K562 (cell line): ENCODE measurements at regions not wholly inside any gene's neighbourhood (a gene's known extent, or its start where the extent isn't known, plus 50 kb on each side); places are given as distances from the start of the nearest gene placed in this dataset.

Source experiments
- ATAC-seq: fragments of 200-7000 bp; cut with Tn5 transposase; 3 replicates; pipeline ENCODE4 v1.9.1; 2020; ENCODE audit warnings: moderate library complexity
- BruUV-seq: library from RNA; stranded (reverse); fragments of 400-500 nt; replicated peaks from 2 replicates; lab custom pipeline; 2021; lab: Mats Ljungman, UMichigan
- CTCF ChIA-PET: fragments of 300-600 bp; formaldehyde crosslinking; extraction: SDS; loops from one replicate; lab custom pipeline; 2021; ENCODE audit warnings: low intra/inter-chr PET ratio; lab: Yijun Ruan, JAX
- POLR2A ChIA-PET: fragments of 300-600, 350-650 bp; sonication (Branson Sonifier 250); formaldehyde crosslinking; extraction: SDS; loops from one replicate; lab custom pipeline; 2021; ENCODE audit warnings: antibody characterized with exemption, inconsistent platforms; lab: Yijun Ruan, JAX
- DNase-seq, 4 experiments: peaks; one replicate each; pipeline versions ENCODE4 v3.0.0 to v3.0.0-alpha.2; 2011 to 2018; ENCODE audit warnings: low spot score in 3 of 4, mixed read lengths in 3 of 4; ENCODE audit errors: extremely low read depth in 1 of 4
- FAIRE-seq: peaks from 2 replicates; lab custom pipeline; 2011; peaks lifted over from hg19 to GRCh38; lab: Jason Lieb, UNC
- H2AFZ ChIP-seq: 2 replicates; pipeline ENCODE4 v1.6.0; 2011; ENCODE audit warnings: low read depth, low read length, control low read depth, inconsistent platforms
- H3K27ac ChIP-seq: fragments of 200-600 bp; 3 replicates; pipeline ENCODE4 v1.8.0; 2011; ENCODE audit warnings: low read depth, mild to moderate bottlenecking, control low read depth, inconsistent platforms, low read length, moderate library complexity, mixed read lengths; ENCODE audit errors: extremely low read depth
- H3K27me3 ChIP-seq, 2 experiments: fragments of 300-600 bp in 1 of 2; 2 replicates in 1 of 2; 3 replicates in 1 of 2; pipeline versions ENCODE4 v1.6.0 to v1.8.0; 2011; ENCODE audit warnings: inconsistent platforms in 2 of 2, low read length in 2 of 2, mild to moderate bottlenecking in 1 of 2, mixed read lengths in 1 of 2, moderate library complexity in 1 of 2; ENCODE audit not compliant: control insufficient read depth in 2 of 2, insufficient read depth in 2 of 2
- H3K36me3 ChIP-seq: fragments of 300-600 bp; 3 replicates; pipeline ENCODE4 v1.8.0; 2011; ENCODE audit warnings: mild to moderate bottlenecking, low read length, inconsistent platforms; ENCODE audit not compliant: control insufficient read depth, insufficient read depth
- H3K4me1 ChIP-seq, 2 experiments: fragments of 200-600 bp in 1 of 2; replicated peaks in 1 of 2; 2 replicates in 1 of 2; 3 replicates in 1 of 2; pipeline versions ENCODE4 v1.5.1 to v1.8.0; 2011; ENCODE audit warnings: inconsistent platforms in 2 of 2, low read length in 2 of 2, mild to moderate bottlenecking in 1 of 2, mixed read lengths in 1 of 2, moderate library complexity in 1 of 2; ENCODE audit not compliant: control insufficient read depth in 2 of 2, insufficient read depth in 2 of 2
- H3K4me2 ChIP-seq: 2 replicates; pipeline ENCODE4 v1.6.1; 2011; ENCODE audit warnings: low read length, control low read depth, inconsistent platforms, mixed read lengths; ENCODE audit not compliant: insufficient read depth
- H3K4me3 ChIP-seq: fragments of 200-600 bp; sonication (generic), shearing (Covaris generic); 2 replicates; pipeline ENCODE4 v1.5.1; 2016; ENCODE audit warnings: control low read depth, inconsistent platforms
- H3K79me2 ChIP-seq: fragments of 200-600 bp; 3 replicates; pipeline ENCODE4 v1.8.0; 2011; ENCODE audit warnings: low read length, inconsistent platforms; ENCODE audit not compliant: control insufficient read depth, insufficient read depth
- H3K9ac ChIP-seq, 2 experiments: 2 replicates each; pipeline versions ENCODE4 v1.6.0 to v1.6.1; 2011; ENCODE audit warnings: low read depth in 2 of 2, low read length in 2 of 2, control low read depth in 1 of 2, inconsistent platforms in 1 of 2, mild to moderate bottlenecking in 1 of 2, mixed read lengths in 1 of 2; ENCODE audit not compliant: insufficient read depth in 1 of 2
- H3K9me1 ChIP-seq: one replicate; pipeline ENCODE4 v1.6.0; 2011; ENCODE audit warnings: inconsistent platforms, mild to moderate bottlenecking, low read length, moderate library complexity; ENCODE audit not compliant: control insufficient read depth, insufficient read depth
- H3K9me3 ChIP-seq: replicated peaks from 2 replicates; pipeline ENCODE4 v1.5.1; 2011; ENCODE audit warnings: low read depth, low read length, inconsistent platforms; ENCODE audit not compliant: control insufficient read depth, insufficient read depth
- H4K20me1 ChIP-seq: replicated peaks from 2 replicates; pipeline ENCODE4 v1.6.1; 2011; ENCODE audit warnings: low read length, inconsistent platforms, mixed read lengths; ENCODE audit not compliant: control insufficient read depth, insufficient read depth
- FOXM1 ChIP-seq, 2 experiments: fragments of 450-650 bp in 1 of 2; sonication (generic) in 1 of 2; formaldehyde crosslinking in 1 of 2; IDR thresholded peaks; 2 replicates each; pipeline versions ENCODE4 v1.6.1 to v1.9.0; 2017 to 2022; ENCODE audit warnings: low read depth in 2 of 2, mild to moderate bottlenecking in 2 of 2, missing genetic modification reagents in 1 of 2, moderate library complexity in 1 of 2
- GATAD2A ChIP-seq: fragments of 450-650 bp; IDR thresholded peaks from 2 replicates; pipeline ENCODE4 v1.6.1; 2017
- RAD21 ChIP-seq, 2 experiments: fragments of 250-450 bp in 1 of 2; fragments of 450-650 bp in 1 of 2; sonication (Bioruptor Pico) in 1 of 2; formaldehyde crosslinking in 1 of 2; IDR thresholded peaks in 1 of 2; conservative IDR thresholded peaks in 1 of 2; 2 replicates each; pipeline versions ENCODE4 v1.4.0 to v1.8.0; 2020 to 2022; ENCODE audit warnings: mild to moderate bottlenecking in 2 of 2, moderate library complexity in 1 of 2
- SRSF3 ChIP-seq: fragments of 200-400 bp; formaldehyde crosslinking; IDR thresholded peaks from 2 replicates; pipeline ENCODE4 v1.6.1; 2016; ENCODE audit warnings: mild to moderate bottlenecking, low read length, moderate library complexity; ENCODE audit not compliant: insufficient read depth
- WGBS: fragments of 100-300 bp; shearing (Covaris generic); methylation state at CpG from one replicate; pipeline ENCODE4 v1.1.6; 2016; ENCODE audit warnings: low coverage, mixed read lengths; ENCODE audit not compliant: insufficient coverage; ENCODE audit errors: missing lambda C conversion rate; 5-methylcytosine and 5-hydroxymethylcytosine counted together
- in situ Hi-C: fragments of 300-500 bp; cut with MboI; formaldehyde crosslinking; loops from 4 replicates; pipeline ENCODE4 v1.15.0; 2018; ENCODE audit warnings: inconsistent platforms, mixed read lengths
- intact Hi-C: fragments of 100-400 bp; cut with micrococcal nuclease; formaldehyde crosslinking; loops from 2 replicates; pipeline ENCODE4 v1.14.2; 2022
- TF ChIP-seq, protein P1 (sequence below), 3 experiments: IDR thresholded peaks in 2 of 3; conservative IDR thresholded peaks in 1 of 3; 2 replicates each; pipeline ENCODE4 v1.5.1; 2011 to 2012; ENCODE audit warnings: low read length in 3 of 3, mild to moderate bottlenecking in 3 of 3, control low read depth in 2 of 3, improper control_type of control experiment in 1 of 3, inconsistent platforms in 1 of 3, low read depth in 1 of 3, mixed read lengths in 1 of 3, moderate library complexity in 1 of 3; ENCODE audit not compliant: insufficient read depth in 2 of 3
- TF ChIP-seq, protein P2 (sequence below): fragments of 450-650 bp; formaldehyde crosslinking; conservative IDR thresholded peaks from 2 replicates; pipeline ENCODE4 v1.4.0; 2022; ENCODE audit warnings: mild to moderate bottlenecking, missing genetic modification characterization

DNA sequence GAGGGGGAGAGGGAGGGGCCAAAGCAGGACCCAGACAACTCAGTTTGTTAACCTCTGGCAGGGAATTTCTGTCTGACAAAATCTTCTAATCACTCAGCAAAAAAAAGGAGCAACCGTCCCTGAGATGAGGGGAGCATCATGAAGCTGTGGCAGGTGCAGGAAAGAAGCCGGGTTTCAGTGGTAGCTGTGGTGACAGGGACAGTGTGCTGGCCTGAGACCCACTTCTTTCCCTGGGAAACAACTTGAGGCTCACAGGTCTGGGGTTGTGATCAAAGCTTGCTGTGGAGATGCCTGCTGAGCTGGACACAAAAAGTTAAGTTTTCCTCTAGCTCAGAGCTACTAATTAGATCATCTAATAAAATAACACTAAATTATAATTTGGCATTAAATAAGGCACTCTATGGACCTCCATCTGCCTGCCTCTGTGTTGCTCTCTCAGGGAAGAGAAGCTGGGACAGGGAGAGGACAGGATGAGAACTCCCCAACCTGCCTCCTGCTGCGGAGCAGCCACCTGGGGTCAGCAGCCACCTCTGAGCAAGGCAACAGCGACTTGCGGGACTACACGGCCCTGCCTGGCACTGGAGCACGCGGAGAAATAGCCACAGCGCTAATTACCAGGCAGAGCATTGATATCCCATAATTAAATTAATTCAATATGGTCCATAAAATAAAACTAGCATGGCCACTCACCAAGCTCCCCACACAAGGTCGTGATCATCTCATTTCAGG is 104.6 kb upstream of the TEX51 start:
- Histone ChIP-seq H3K4me1 (no peaks in the 10 kb centered on the region), H3K9me3 (no peaks in the 10 kb centered on the region), H3K4me3 (no peak overlapping the region), H3K36me3 (no peaks in the 10 kb centered on the region), H3K4me2 (no peak overlapping the region), H4K20me1 (no peaks in the 10 kb centered on the region), H3K27ac (no peak overlapping the region), H3K79me2 (no peaks in the 10 kb centered on the region), H3K9me1 (no peaks in the 10 kb centered on the region), H2AFZ (no peak overlapping the region), H3K9ac (no peak overlapping the region), H3K27me3 (peaks cover 8 to 34% of the 10 kb centered on the region in 2 experiments; a peak in 4 of 5 replicates)
- DNase-seq (no peak), ATAC-seq (peak; percentile 48; the same call in 1 of the 3 replicates), FAIRE-seq (no peak)
- under 1% methylated on average over 10 of the region's 10 CpGs for WGBS
- POLR2A ChIA-PET: interaction anchor here (0.6 to 0.7 kb wide), 2 partner anchors 14 to 23 kb away, joined by 3 read pairs; no protein-coding TSS in a partner anchor
- in situ Hi-C loops: loop anchor here (25.0 kb wide), 1 partner anchor 532 kb away; no protein-coding TSS in a partner anchor
- CTCF ChIA-PET: interaction anchor here (0.6 to 0.7 kb wide), 2 partner anchors 178 to 256 kb away, joined by 3 read pairs; no protein-coding TSS in a partner anchor
- BruUV-seq: no TSS peak
- intact Hi-C loops: no loop called here
- no peak for TF ChIP-seq FOXM1 (IDR thresholded peaks at IDR 0.05; ENCODE audit: low read depth)
- no peak for TF ChIP-seq FOXM1 (CRISPR knock-in tag; IDR thresholded peaks at IDR 0.05; ENCODE audit: low read depth)
- TF ChIP-seq RAD21 (CRISPR knock-in tag; conservative IDR thresholded peaks at IDR 0.05 in 1 of 2, IDR thresholded peaks at IDR 0.05 in 1 of 2): peak in 1 of 2 experiments; percentile 24; a peak in 1 of 4 replicates
- TF ChIP-seq GATAD2A: no peak
- TF ChIP-seq, protein P1, sequence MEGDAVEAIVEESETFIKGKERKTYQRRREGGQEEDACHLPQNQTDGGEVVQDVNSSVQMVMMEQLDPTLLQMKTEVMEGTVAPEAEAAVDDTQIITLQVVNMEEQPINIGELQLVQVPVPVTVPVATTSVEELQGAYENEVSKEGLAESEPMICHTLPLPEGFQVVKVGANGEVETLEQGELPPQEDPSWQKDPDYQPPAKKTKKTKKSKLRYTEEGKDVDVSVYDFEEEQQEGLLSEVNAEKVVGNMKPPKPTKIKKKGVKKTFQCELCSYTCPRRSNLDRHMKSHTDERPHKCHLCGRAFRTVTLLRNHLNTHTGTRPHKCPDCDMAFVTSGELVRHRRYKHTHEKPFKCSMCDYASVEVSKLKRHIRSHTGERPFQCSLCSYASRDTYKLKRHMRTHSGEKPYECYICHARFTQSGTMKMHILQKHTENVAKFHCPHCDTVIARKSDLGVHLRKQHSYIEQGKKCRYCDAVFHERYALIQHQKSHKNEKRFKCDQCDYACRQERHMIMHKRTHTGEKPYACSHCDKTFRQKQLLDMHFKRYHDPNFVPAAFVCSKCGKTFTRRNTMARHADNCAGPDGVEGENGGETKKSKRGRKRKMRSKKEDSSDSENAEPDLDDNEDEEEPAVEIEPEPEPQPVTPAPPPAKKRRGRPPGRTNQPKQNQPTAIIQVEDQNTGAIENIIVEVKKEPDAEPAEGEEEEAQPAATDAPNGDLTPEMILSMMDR (IDR thresholded peaks at IDR 0.05 in 2 of 3, conservative IDR thresholded peaks at IDR 0.05 in 1 of 3; ENCODE audit: insufficient read depth in 2 of 3, low read depth in 1 of 3, low read length in 3 of 3): 0 out of 6 replicates have a peak, but pooled peaks of 1 of the 3 experiments have one; percentile 9
- TF ChIP-seq, protein P2, sequence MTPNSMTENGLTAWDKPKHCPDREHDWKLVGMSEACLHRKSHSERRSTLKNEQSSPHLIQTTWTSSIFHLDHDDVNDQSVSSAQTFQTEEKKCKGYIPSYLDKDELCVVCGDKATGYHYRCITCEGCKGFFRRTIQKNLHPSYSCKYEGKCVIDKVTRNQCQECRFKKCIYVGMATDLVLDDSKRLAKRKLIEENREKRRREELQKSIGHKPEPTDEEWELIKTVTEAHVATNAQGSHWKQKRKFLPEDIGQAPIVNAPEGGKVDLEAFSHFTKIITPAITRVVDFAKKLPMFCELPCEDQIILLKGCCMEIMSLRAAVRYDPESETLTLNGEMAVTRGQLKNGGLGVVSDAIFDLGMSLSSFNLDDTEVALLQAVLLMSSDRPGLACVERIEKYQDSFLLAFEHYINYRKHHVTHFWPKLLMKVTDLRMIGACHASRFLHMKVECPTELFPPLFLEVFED (CRISPR knock-in tag): no peak
- TF ChIP-seq SRSF3: no peak
